ENCODE measurements at regions not wholly inside any gene's neighbourhood (a gene's known extent, or its start where the extent isn't known, plus 50 kb on each side); places are given as distances from the start of the nearest gene placed in this dataset.

GRCh38 chr7:26071622-26072456 lies 80.2 kb upstream of the NFE2L3 start:
- 70 to 75% methylated on average over 4 of the region's 4 CpGs for WGBS, 2 donors
- DNase-seq = no peak
- intact Hi-C loops (cut with DNase I) = no loop called here

GRCh38 chr7:26073041-26073440 lies 79.0 kb upstream of the NFE2L3 start:
- intact Hi-C loops (cut with DNase I) = no loop called here
- Histone ChIP-seq H3K4me1 (peaks cover 0 to 4% (median 0%) of the 10 kb centered on the region in 3 donors), H3K27ac (no peak overlapping the region), H3K36me3 (no peaks in the 10 kb centered on the region), H3K9me3 (no peaks in the 10 kb centered on the region), H3K4me3 (no peak overlapping the region), H3K27me3 (peaks cover 0 to 49% (median 2%) of the 10 kb centered on the region in 4 donors)
- DNase-seq = no peak
- 58 to 78% methylated on average over 4 of the region's 4 CpGs for WGBS, 2 donors
- no peak for TF ChIP-seq POLR2A (IDR thresholded peaks at IDR 0.05)
- TF ChIP-seq CTCF (IDR thresholded peaks at IDR 0.05) = no peak

More at GRCh38 chr7:26071622-26072456, 80.2 kb upstream of the NFE2L3 start:
- H3K4me1 ChIP-seq = peaks cover 0 to 4% (median 0%) of the 10 kb centered on the region in 3 donors
- no peak overlapping the region for H3K27ac ChIP-seq
- peaks cover 0 to 37% (median under 1%) of the 10 kb centered on the region in 4 donors for H3K27me3 ChIP-seq
- no peaks in the 10 kb centered on the region for H3K9me3 ChIP-seq
- no peak for TF ChIP-seq POLR2A (IDR thresholded peaks at IDR 0.05)
- no peak for TF ChIP-seq CTCF (IDR thresholded peaks at IDR 0.05)
- H3K36me3 ChIP-seq = no peaks in the 10 kb centered on the region
- no peak overlapping the region for H3K4me3 ChIP-seq

- Histone ChIP-seq H3K9me3 (no peaks in the 10 kb centered on the region), H3K4me1 (peaks cover 0 to 10% (median 0%) of the 10 kb centered on the region in 3 donors), H3K27me3 (peaks cover 0 to 66% (median 2%) of the 10 kb centered on the region in 4 donors), H3K36me3 (no peaks in the 10 kb centered on the region), H3K4me3 (no peak overlapping the region), H3K27ac (no peak overlapping the region)
- TF ChIP-seq POLR2A (IDR thresholded peaks at IDR 0.05) (no peak), CTCF (IDR thresholded peaks at IDR 0.05) (no peak)
- DNase-seq = no peak
- intact Hi-C loops (cut with DNase I) = no loop called here
- WGBS, 2 donors = 83 to 84% methylated on average over 4 of the region's 4 CpGs
These were observed 77.1 kb upstream of the NFE2L3 start for GRCh38 chr7:26074919-26075318.

- H3K9me3 ChIP-seq = no peaks in the 10 kb centered on the region
- TF ChIP-seq CTCF (IDR thresholded peaks at IDR 0.05) = no peak
- TF ChIP-seq POLR2A (IDR thresholded peaks at IDR 0.05) = no peak
- no peak overlapping the region for H3K4me3 ChIP-seq
- H3K27ac ChIP-seq = no peak overlapping the region
- no peak for DNase-seq
- no peaks in the 10 kb centered on the region for H3K36me3 ChIP-seq
- peaks cover 0 to 84% (median 2%) of the 10 kb centered on the region in 4 donors for H3K27me3 ChIP-seq
- intact Hi-C loops (cut with DNase I) = no loop called here
- peaks cover 0 to 6% (median 0%) of the 10 kb centered on the region in 3 donors for H3K4me1 ChIP-seq
- 75 to 88% methylated on average over 6 of the region's 6 CpGs for WGBS, 2 donors
These were observed 75.3 kb upstream of the NFE2L3 start for GRCh38 chr7:26076691-26077090.
